Parathyroid adenoma (tissue), 2 donors: ENCODE measurements at regions not wholly inside any gene's neighbourhood (a gene's known extent, or its start where the extent isn't known, plus 50 kb on each side); places are given as distances from the start of the nearest gene placed in this dataset.

ENCODE experiments used
- H2AFZ ChIP-seq: fragments of 300-600 bp; sonication (generic); one replicate; pipeline ENCODE4 v1.7.0; 2017; ENCODE audit warnings: antibody characterized with exemption, mild to moderate bottlenecking
- H3K27ac ChIP-seq: fragments of 300-600 bp; sonication (generic); one replicate; pipeline ENCODE4 v1.7.0; 2017
- H3K27me3 ChIP-seq: fragments of 300-600 bp; sonication (generic); one replicate; pipeline ENCODE4 v1.7.0; 2017; ENCODE audit warnings: low read length; ENCODE audit not compliant: control insufficient read depth, insufficient read depth
- H3K36me3 ChIP-seq: fragments of 300-600 bp; sonication (generic); one replicate; pipeline ENCODE4 v1.7.0; 2017; ENCODE audit warnings: low read length; ENCODE audit not compliant: control insufficient read depth, insufficient read depth
- H3K4me1 ChIP-seq: fragments of 300-600 bp; sonication (generic); one replicate; pipeline ENCODE4 v1.7.0; 2017; ENCODE audit warnings: control low read depth
- H3K4me2 ChIP-seq: fragments of 300-600 bp; sonication (generic); one replicate; pipeline ENCODE4 v1.7.0; 2017; ENCODE audit warnings: low read length
- H3K4me3 ChIP-seq: fragments of 300-600 bp; sonication (generic); one replicate; pipeline ENCODE4 v1.7.0; 2017; ENCODE audit warnings: low read depth, low read length
- H3K79me2 ChIP-seq: fragments of 300-600 bp; sonication (generic); one replicate; pipeline ENCODE4 v1.7.0; 2017; ENCODE audit warnings: control low read depth
- H3K9ac ChIP-seq: fragments of 300-600 bp; sonication (generic); one replicate; pipeline ENCODE4 v1.7.0; 2017; ENCODE audit warnings: mild to moderate bottlenecking
- H3K9me3 ChIP-seq: fragments of 300-600 bp; sonication (generic); one replicate; pipeline ENCODE4 v1.7.0; 2017; ENCODE audit warnings: low read length; ENCODE audit not compliant: control insufficient read depth
- TF ChIP-seq, protein P1 (sequence below): fragments of 300-600 bp; sonication (generic); IDR thresholded peaks from one replicate; pipeline ENCODE4 v1.7.0; 2017; ENCODE audit warnings: antibody characterized with exemption, mild to moderate bottlenecking
- donor health status: primary hyperparathyroidism.

DNA sequence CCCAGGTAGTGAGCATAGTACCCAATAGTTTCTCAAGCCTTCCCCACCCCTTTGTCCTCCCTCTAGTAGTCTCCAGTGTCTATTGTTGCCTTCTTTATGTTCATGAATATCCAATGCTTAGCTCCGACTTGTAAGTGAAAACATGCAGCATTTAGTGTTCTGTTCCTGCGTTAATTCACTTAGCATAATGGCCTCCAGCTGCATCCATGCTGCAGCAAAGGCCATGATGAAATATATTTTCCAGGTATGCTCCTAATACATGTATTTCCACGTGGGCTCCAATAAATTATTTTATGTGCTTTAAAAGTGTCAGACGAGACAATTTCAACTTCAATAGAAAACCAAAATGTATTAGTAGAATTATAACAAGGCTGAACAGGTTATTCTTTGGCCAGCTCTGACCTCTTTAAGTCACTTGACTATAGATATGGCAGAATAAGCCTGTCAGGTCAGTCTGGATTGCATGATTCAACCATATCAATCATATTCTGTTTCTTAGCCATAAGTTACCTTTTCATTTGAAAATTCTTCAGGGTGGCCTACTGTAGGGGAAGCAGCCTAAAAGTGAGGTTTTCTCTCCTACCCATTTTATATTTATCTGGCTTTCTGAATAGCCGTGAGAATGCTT is 2291.6 kb upstream of the WWC1 start:
- H3K27ac ChIP-seq: no peak overlapping the region
- TF ChIP-seq, protein P1, sequence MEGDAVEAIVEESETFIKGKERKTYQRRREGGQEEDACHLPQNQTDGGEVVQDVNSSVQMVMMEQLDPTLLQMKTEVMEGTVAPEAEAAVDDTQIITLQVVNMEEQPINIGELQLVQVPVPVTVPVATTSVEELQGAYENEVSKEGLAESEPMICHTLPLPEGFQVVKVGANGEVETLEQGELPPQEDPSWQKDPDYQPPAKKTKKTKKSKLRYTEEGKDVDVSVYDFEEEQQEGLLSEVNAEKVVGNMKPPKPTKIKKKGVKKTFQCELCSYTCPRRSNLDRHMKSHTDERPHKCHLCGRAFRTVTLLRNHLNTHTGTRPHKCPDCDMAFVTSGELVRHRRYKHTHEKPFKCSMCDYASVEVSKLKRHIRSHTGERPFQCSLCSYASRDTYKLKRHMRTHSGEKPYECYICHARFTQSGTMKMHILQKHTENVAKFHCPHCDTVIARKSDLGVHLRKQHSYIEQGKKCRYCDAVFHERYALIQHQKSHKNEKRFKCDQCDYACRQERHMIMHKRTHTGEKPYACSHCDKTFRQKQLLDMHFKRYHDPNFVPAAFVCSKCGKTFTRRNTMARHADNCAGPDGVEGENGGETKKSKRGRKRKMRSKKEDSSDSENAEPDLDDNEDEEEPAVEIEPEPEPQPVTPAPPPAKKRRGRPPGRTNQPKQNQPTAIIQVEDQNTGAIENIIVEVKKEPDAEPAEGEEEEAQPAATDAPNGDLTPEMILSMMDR: no peak
- no peak overlapping the region for H3K4me3 ChIP-seq
- H3K4me1 ChIP-seq: no peaks in the 10 kb centered on the region
- H3K27me3 ChIP-seq: no peaks in the 10 kb centered on the region
- no peak overlapping the region for H2AFZ ChIP-seq
- no peak overlapping the region for H3K9ac ChIP-seq
- no peak overlapping the region for H3K4me2 ChIP-seq
- H3K9me3 ChIP-seq: no peaks in the 10 kb centered on the region
- H3K79me2 ChIP-seq: no peaks in the 10 kb centered on the region
- no peaks in the 10 kb centered on the region for H3K36me3 ChIP-seq

DNA sequence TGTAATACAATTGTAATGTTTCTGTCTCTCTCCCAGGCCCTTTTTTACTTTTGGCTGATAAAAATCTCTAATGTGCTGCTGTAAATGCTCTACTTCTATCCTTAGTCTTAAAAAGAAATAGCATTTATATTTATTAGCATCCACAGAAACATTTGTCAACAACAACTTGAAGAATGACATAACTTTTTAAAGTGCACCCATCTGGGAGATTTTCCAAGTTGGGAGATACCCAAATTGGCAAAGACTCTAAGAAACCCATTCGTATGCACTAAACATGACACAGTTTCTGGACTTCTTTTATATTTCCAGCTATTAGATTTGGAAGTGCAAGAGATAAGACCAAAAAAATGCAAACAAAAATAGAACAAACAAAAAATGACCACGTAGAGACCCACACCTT is 2287.4 kb upstream of the WWC1 start:
- no peaks in the 10 kb centered on the region for H3K79me2 ChIP-seq
- H3K4me2 ChIP-seq: no peak overlapping the region

DNA sequence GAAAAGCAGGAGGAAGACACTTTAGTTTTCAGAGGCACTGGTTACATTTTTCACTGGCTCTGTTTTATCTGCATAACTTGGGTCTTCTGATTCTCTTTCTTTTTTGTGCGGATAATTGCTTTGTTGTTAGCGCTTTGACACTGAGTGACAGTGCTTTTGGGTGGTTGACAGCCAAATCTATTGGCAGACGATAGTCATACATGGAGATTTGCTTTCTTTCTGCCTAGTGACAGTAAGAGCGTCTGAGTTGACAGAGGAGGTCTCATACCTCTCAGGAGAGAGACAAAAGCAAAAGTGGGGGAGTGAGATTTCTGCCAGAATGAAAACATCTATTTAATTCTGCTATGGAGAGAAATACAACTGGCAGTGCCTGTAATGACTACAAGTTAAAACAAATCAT is 2278.0 kb upstream of the WWC1 start:
- Histone ChIP-seq H3K9me3 (no peaks in the 10 kb centered on the region), H2AFZ (no peak overlapping the region), H3K36me3 (no peaks in the 10 kb centered on the region), H3K4me1 (no peaks in the 10 kb centered on the region), H3K79me2 (no peaks in the 10 kb centered on the region), H3K9ac (no peak overlapping the region), H3K27ac (no peak overlapping the region), H3K4me3 (no peak overlapping the region), H3K27me3 (no peaks in the 10 kb centered on the region), H3K4me2 (no peak overlapping the region)
- TF ChIP-seq, protein P1: no peak

More for the DNA sequence above, 2287.4 kb upstream of the WWC1 start:
- no peak overlapping the region for H3K27ac ChIP-seq
- no peak overlapping the region for H2AFZ ChIP-seq
- H3K9me3 ChIP-seq: no peaks in the 10 kb centered on the region
- no peaks in the 10 kb centered on the region for H3K27me3 ChIP-seq
- H3K36me3 ChIP-seq: no peaks in the 10 kb centered on the region
- no peak overlapping the region for H3K9ac ChIP-seq
- H3K4me1 ChIP-seq: no peaks in the 10 kb centered on the region
- TF ChIP-seq, protein P1: no peak
- H3K4me3 ChIP-seq: no peak overlapping the region

DNA sequence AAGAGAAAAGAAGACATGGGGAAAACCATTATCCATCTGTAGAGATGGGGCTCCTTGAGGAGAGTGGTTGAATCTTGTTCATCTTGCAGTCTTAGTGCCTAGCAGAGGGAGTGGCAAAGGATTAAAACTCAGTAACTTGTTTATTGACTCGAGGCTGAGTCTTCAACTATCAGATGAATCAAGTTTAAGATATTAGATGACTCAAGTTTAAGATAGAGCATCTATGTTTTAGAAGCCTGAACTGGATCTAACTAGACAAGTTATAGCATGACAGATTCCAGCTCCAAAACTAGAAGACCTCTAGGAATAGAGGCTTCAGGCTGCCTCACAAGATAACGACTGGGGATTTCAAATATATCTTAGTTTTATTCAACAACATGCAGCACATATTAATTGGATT is 2277.2 kb upstream of the WWC1 start:
- no peaks in the 10 kb centered on the region for H3K4me1 ChIP-seq
- no peak overlapping the region for H3K27ac ChIP-seq
- no peaks in the 10 kb centered on the region for H3K79me2 ChIP-seq
- no peaks in the 10 kb centered on the region for H3K27me3 ChIP-seq
- TF ChIP-seq, protein P1: no peak
- no peak overlapping the region for H3K9ac ChIP-seq
- no peaks in the 10 kb centered on the region for H3K9me3 ChIP-seq
- no peaks in the 10 kb centered on the region for H3K36me3 ChIP-seq
- no peak overlapping the region for H2AFZ ChIP-seq
- H3K4me3 ChIP-seq: no peak overlapping the region
- H3K4me2 ChIP-seq: no peak overlapping the region

DNA sequence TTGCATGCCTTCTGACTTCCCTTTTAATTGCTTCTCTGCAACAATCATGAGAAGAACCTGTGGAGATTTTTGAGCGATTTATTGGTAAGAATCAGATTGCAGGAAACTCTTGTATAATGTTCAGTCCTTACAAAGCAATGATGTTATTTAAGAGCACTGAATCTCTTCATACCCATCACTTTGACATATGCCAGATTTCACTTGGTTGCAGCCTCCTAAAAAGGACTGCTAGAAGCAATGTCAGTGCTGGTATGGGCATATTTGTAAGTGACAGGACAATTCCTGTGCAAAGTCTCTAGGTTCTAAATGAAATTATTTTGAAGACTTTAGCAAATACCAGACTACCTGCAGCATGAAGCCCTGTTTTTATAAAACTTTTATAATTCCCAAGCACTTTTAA is 2272.7 kb upstream of the WWC1 start:
- Histone ChIP-seq H3K36me3 (no peaks in the 10 kb centered on the region), H3K9ac (no peak overlapping the region), H3K27me3 (no peaks in the 10 kb centered on the region), H3K27ac (no peak overlapping the region), H2AFZ (no peak overlapping the region), H3K4me1 (no peaks in the 10 kb centered on the region), H3K4me3 (no peak overlapping the region), H3K4me2 (no peak overlapping the region), H3K9me3 (no peaks in the 10 kb centered on the region), H3K79me2 (no peaks in the 10 kb centered on the region)
- TF ChIP-seq, protein P1: no peak
